ENCODE measurements at regions not wholly inside any gene's neighbourhood (a gene's known extent, or its start where the extent isn't known, plus 50 kb on each side); places are given as distances from the start of the nearest gene placed in this dataset.

GRCh38 chr10:88174391-88174790, 311.0 kb downstream of the PTEN start:
- H3K4me3 Mint-ChIP-seq (ENCODE audit: low read depth, unreplicated experiment), result no peak overlapping the region
- DNase-seq, result no peak
- intact Hi-C loops (cut with micrococcal nuclease; ENCODE audit: unreplicated experiment), result no loop called here
- no peak overlapping the region for H3K27ac Mint-ChIP-seq (ENCODE audit: unreplicated experiment)
- H3K36me3 Mint-ChIP-seq (ENCODE audit: insufficient read depth, unreplicated experiment), result no peaks in the 10 kb centered on the region
- BruUV-seq (replicated peaks), result no TSS peak
- TF ChIP-seq CTCF (IDR thresholded peaks at IDR 0.05; ENCODE audit: unreplicated experiment), result no peak
- no peaks in the 10 kb centered on the region for H3K27me3 Mint-ChIP-seq (ENCODE audit: unreplicated experiment)
- H3K4me1 Mint-ChIP-seq (ENCODE audit: low read depth, unreplicated experiment), result no peaks in the 10 kb centered on the region
- CTCF ChIA-PET, result no interaction called here
- peaks cover 4% of the 10 kb centered on the region for H3K9me3 Mint-ChIP-seq (ENCODE audit: low read depth, unreplicated experiment)

GRCh38 chr10:88178758-88179157, 315.3 kb downstream of the PTEN start:
- no peak overlapping the region for H3K27ac Mint-ChIP-seq (ENCODE audit: unreplicated experiment)
- H3K4me3 Mint-ChIP-seq (ENCODE audit: low read depth, unreplicated experiment), result no peak overlapping the region
- no peak for TF ChIP-seq CTCF (IDR thresholded peaks at IDR 0.05; ENCODE audit: unreplicated experiment)
- CTCF ChIA-PET, result no interaction called here
- no peaks in the 10 kb centered on the region for H3K4me1 Mint-ChIP-seq (ENCODE audit: low read depth, unreplicated experiment)
- DNase-seq, result no peak
- BruUV-seq (replicated peaks), result no TSS peak
- peaks cover 4% of the 10 kb centered on the region for H3K9me3 Mint-ChIP-seq (ENCODE audit: low read depth, unreplicated experiment)
- intact Hi-C loops (cut with micrococcal nuclease; ENCODE audit: unreplicated experiment), result no loop called here
- no peaks in the 10 kb centered on the region for H3K27me3 Mint-ChIP-seq (ENCODE audit: unreplicated experiment)
- H3K36me3 Mint-ChIP-seq (ENCODE audit: insufficient read depth, unreplicated experiment), result no peaks in the 10 kb centered on the region

DNA sequence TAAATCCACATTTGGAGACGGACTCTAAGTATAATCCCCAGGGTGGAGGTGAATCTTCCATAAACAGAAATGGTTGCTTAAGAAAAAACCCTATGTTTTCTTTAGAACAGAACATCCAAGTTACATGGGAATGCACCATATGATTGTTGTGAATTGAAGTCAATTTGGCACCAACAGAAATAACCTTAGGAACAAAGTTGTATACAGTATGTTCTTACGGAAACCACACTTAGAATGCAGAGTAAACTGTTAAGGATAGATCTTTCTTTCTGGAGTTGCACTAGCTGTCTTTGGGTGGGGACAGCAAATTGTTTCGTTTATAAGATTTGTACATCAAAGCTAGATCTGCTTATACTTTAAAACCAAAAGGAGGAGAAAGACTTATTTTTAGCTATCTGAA, 316.4 kb downstream of the PTEN start:
- Mint-ChIP-seq H3K4me1 (ENCODE audit: low read depth, unreplicated experiment) (no peaks in the 10 kb centered on the region), H3K36me3 (ENCODE audit: insufficient read depth, unreplicated experiment) (no peaks in the 10 kb centered on the region), H3K9me3 (ENCODE audit: low read depth, unreplicated experiment) (peaks cover 4% of the 10 kb centered on the region), H3K4me3 (ENCODE audit: low read depth, unreplicated experiment) (no peak overlapping the region), H3K27ac (ENCODE audit: unreplicated experiment) (no peak overlapping the region), H3K27me3 (ENCODE audit: unreplicated experiment) (no peaks in the 10 kb centered on the region)
- intact Hi-C loops (cut with micrococcal nuclease; ENCODE audit: unreplicated experiment), result no loop called here
- CTCF ChIA-PET, result no interaction called here
- BruUV-seq (replicated peaks), result no TSS peak
- TF ChIP-seq CTCF (IDR thresholded peaks at IDR 0.05; ENCODE audit: unreplicated experiment), result no peak
- DNase-seq, result no peak

- no peaks in the 10 kb centered on the region for H3K36me3 Mint-ChIP-seq (ENCODE audit: insufficient read depth, unreplicated experiment)
- H3K9me3 Mint-ChIP-seq (ENCODE audit: low read depth, unreplicated experiment), result no peaks in the 10 kb centered on the region
- no peak overlapping the region for H3K4me3 Mint-ChIP-seq (ENCODE audit: low read depth, unreplicated experiment)
- no peak overlapping the region for H3K27ac Mint-ChIP-seq (ENCODE audit: unreplicated experiment)
- TF ChIP-seq CTCF (IDR thresholded peaks at IDR 0.05; ENCODE audit: unreplicated experiment), result no peak
- no peaks in the 10 kb centered on the region for H3K27me3 Mint-ChIP-seq (ENCODE audit: unreplicated experiment)
- intact Hi-C loops (cut with micrococcal nuclease; ENCODE audit: unreplicated experiment), result no loop called here
- H3K4me1 Mint-ChIP-seq (ENCODE audit: low read depth, unreplicated experiment), result no peaks in the 10 kb centered on the region
- CTCF ChIA-PET, result no interaction called here
- DNase-seq, result no peak
- BruUV-seq (replicated peaks), result no TSS peak
Measured at GRCh38 chr10:88181902-88182600, 318.6 kb downstream of the PTEN start.

Data from Calu3 (cell line).